ENCODE measurements at regions not wholly inside any gene's neighbourhood (a gene's known extent, or its start where the extent isn't known, plus 50 kb on each side); places are given as distances from the start of the nearest gene placed in this dataset.

DNA sequence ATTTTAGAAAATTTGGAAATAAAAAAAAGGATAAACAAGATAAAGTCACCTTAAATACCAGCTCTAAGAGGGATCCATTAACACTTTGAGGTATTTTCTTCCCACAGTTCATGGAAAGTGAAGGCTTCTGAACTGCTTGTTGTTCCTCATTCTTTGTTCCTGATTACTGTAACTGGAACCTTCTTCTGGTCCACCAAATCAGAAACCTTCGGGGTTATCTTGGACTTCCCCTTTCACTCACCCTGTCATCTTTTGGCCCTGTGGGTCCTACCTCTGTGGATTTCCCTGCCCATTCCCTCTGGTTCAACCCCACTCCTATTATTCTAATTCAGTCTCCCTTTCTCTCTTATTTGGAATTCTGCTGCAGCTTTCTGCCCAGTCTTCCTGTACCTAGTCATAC is 116.5 kb upstream of the PRPS1L1 start:
- Histone ChIP-seq H3K4me1 (no peaks in the 10 kb centered on the region), H3K36me3 (no peaks in the 10 kb centered on the region), H3K27me3 (no peaks in the 10 kb centered on the region), H3K9me3 (no peaks in the 10 kb centered on the region), H3K4me3 (no peak overlapping the region), H3K27ac (no peak overlapping the region)
- in situ Hi-C loops (cut with MboI; ENCODE audit: low sequenced_read_pairs in 4 of 4) (no loop called here), intact Hi-C loops (cut with DNase I; ENCODE audit: low total_unique reads) (no loop called here)
- ATAC-seq = no peak
- no peak for TF ChIP-seq POLR2A (IDR thresholded peaks at IDR 0.05)
- TF ChIP-seq, protein P1, sequence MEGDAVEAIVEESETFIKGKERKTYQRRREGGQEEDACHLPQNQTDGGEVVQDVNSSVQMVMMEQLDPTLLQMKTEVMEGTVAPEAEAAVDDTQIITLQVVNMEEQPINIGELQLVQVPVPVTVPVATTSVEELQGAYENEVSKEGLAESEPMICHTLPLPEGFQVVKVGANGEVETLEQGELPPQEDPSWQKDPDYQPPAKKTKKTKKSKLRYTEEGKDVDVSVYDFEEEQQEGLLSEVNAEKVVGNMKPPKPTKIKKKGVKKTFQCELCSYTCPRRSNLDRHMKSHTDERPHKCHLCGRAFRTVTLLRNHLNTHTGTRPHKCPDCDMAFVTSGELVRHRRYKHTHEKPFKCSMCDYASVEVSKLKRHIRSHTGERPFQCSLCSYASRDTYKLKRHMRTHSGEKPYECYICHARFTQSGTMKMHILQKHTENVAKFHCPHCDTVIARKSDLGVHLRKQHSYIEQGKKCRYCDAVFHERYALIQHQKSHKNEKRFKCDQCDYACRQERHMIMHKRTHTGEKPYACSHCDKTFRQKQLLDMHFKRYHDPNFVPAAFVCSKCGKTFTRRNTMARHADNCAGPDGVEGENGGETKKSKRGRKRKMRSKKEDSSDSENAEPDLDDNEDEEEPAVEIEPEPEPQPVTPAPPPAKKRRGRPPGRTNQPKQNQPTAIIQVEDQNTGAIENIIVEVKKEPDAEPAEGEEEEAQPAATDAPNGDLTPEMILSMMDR (IDR thresholded peaks at IDR 0.05 in 4 of 5, conservative IDR thresholded peaks at IDR 0.05 in 1 of 5) = no peak
- DNase-seq = no peak

DNA sequence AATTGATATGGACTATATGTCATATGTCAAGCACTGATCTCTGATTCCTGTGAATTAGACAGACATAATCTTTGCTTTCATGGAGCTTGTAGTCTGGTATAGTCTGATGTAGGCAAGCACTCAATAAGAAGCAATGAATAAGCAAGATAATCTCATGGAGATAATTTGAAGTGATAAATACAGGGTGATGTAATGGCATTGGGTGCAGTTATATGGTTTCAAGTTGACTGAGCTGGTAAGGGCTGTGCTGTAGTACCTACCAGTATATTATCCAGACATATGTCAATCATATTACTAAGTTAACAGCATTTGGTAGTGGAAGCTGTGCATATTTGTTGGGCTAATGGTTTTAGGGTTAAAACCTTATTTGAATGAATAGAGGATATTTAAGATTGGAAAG is 117.5 kb upstream of the PRPS1L1 start:
- TF ChIP-seq POLR2A (IDR thresholded peaks at IDR 0.05) = no peak
- TF ChIP-seq, protein P1 (IDR thresholded peaks at IDR 0.05 in 4 of 5, conservative IDR thresholded peaks at IDR 0.05 in 1 of 5) = no peak
- Histone ChIP-seq H3K9me3 (no peaks in the 10 kb centered on the region), H3K27me3 (no peaks in the 10 kb centered on the region), H3K4me1 (no peaks in the 10 kb centered on the region), H3K27ac (no peak overlapping the region), H3K36me3 (no peaks in the 10 kb centered on the region), H3K4me3 (no peak overlapping the region)
- no peak for ATAC-seq
- in situ Hi-C loops (cut with MboI; ENCODE audit: low sequenced_read_pairs in 4 of 4) = no loop called here
- DNase-seq = no peak
- intact Hi-C loops (cut with DNase I; ENCODE audit: low total_unique reads) = no loop called here

DNA sequence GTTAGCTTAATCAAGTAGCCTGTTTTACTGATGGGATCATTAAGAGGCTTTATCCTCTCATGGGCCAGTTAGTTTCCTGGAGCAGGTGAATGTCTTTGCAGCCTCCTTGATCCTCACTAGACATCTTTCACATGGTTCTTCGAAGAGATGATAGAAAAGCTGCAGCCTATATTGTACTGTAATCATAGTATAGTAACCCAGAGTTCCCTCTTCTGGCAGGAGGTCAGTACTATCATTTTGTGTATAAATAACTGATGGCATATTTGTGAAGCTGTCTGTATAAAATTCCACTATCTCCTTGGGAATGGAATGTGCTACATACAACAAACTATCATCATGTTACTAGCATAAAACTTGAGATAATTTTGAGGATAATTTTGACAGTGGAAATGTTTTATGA is 123.8 kb upstream of the PRPS1L1 start:
- DNase-seq = no peak
- in situ Hi-C loops (cut with MboI; ENCODE audit: low sequenced_read_pairs in 4 of 4) (no loop called here), intact Hi-C loops (cut with DNase I; ENCODE audit: low total_unique reads) (no loop called here)
- no peak overlapping the region for H3K27ac ChIP-seq
- no peaks in the 10 kb centered on the region for H3K36me3 ChIP-seq
- H3K27me3 ChIP-seq = no peaks in the 10 kb centered on the region
- no peak for ATAC-seq
- H3K9me3 ChIP-seq = no peaks in the 10 kb centered on the region
- H3K4me1 ChIP-seq = no peaks in the 10 kb centered on the region
- H3K4me3 ChIP-seq = no peak overlapping the region
- no peak for TF ChIP-seq POLR2A (IDR thresholded peaks at IDR 0.05)
- TF ChIP-seq, protein P1 (IDR thresholded peaks at IDR 0.05 in 4 of 5, conservative IDR thresholded peaks at IDR 0.05 in 1 of 5) = no peak

DNA sequence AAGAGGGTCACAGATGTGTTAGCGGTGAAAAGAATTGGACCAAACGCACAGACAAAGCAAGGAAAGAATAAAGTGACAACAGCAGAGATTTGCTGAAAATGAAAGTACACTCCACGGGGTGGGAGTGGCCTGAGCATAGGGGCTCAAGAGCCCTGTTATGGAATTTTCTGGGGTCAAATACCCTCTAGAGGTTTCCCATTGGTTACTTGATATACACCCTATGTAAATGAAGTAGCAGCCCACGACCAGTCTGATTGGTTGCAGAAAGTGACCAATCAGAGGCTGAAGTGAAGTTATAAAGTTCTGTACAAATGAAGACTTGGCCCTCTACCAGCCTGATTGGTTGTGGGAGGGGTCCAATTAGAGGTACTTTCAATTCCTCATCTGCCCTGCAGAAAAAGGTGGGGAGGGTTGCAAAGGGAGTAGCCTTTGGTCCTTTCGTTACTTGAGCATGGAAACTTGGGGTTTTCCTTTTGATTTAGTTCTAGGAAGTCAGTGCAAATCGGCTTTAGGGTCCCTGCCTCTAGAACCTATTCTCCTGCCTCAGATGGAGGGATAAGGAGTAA is 125.6 kb upstream of the PRPS1L1 start:
- Histone ChIP-seq H3K27ac (no peak overlapping the region), H3K4me1 (no peaks in the 10 kb centered on the region), H3K4me3 (no peak overlapping the region), H3K9me3 (no peaks in the 10 kb centered on the region), H3K36me3 (no peaks in the 10 kb centered on the region), H3K27me3 (no peaks in the 10 kb centered on the region)
- DNase-seq = no peak
- in situ Hi-C loops (cut with MboI; ENCODE audit: low sequenced_read_pairs in 4 of 4) = no loop called here
- TF ChIP-seq POLR2A (IDR thresholded peaks at IDR 0.05) = no peak
- TF ChIP-seq, protein P1 (IDR thresholded peaks at IDR 0.05 in 4 of 5, conservative IDR thresholded peaks at IDR 0.05 in 1 of 5) = no peak
- ATAC-seq = no peak
- intact Hi-C loops (cut with DNase I; ENCODE audit: low total_unique reads) = no loop called here

DNA sequence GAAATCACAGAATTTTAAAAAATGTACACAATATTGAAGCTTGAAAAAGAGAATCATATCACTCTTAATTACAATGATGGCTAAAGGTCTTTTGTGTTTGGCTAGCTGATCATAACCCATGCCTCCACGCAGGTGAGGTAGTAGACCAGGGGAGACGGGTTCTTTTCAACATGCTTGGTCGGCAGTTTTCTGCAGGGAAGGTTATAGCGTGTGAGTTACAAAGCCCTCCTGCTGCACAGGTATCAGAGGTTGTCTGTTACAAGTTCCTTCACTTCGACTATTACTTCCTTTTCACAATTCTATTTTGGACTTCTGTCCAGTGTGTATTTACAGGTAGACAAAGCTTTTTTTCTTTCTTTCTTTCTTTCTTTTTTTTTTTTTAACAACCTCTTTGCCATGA is 127.1 kb upstream of the PRPS1L1 start:
- H3K27ac ChIP-seq = no peak overlapping the region
- intact Hi-C loops (cut with DNase I; ENCODE audit: low total_unique reads) = no loop called here
- no peak for ATAC-seq
- H3K9me3 ChIP-seq = no peaks in the 10 kb centered on the region
- no peak for TF ChIP-seq POLR2A (IDR thresholded peaks at IDR 0.05)
- TF ChIP-seq, protein P1 (IDR thresholded peaks at IDR 0.05 in 4 of 5, conservative IDR thresholded peaks at IDR 0.05 in 1 of 5) = no peak
- in situ Hi-C loops (cut with MboI; ENCODE audit: low sequenced_read_pairs in 4 of 4) = no loop called here
- no peak for DNase-seq
- no peaks in the 10 kb centered on the region for H3K27me3 ChIP-seq
- H3K36me3 ChIP-seq = no peaks in the 10 kb centered on the region
- H3K4me1 ChIP-seq = no peaks in the 10 kb centered on the region
- no peak overlapping the region for H3K4me3 ChIP-seq

Data from gastrocnemius medialis (tissue), 4 donors.